IMR-90 (cell line): ENCODE measurements at regions not wholly inside any gene's neighbourhood (a gene's known extent, or its start where the extent isn't known, plus 50 kb on each side); places are given as distances from the start of the nearest gene placed in this dataset.
A peak's percentile ranks its signal among the peaks of the same experiment; 100 is the strongest.
"Not testable (repeated sequence)": the region's sequence is repeated elsewhere in the genome, so short reads cannot be mapped to it uniquely, and the experiment has no call there.

Experiments
- ATAC-seq: fragments of 200-7000 bp; cut with Tn5 transposase; 2 replicates; pipeline ENCODE4 v1.9.1; 2020; ENCODE audit warnings: low read depth, mild to moderate bottlenecking, moderate library complexity
- BruUV-seq: library from RNA; stranded (reverse); fragments of 400-500 nt; replicated peaks from 2 replicates; lab custom pipeline; 2021; lab: Mats Ljungman, UMichigan
- CTCF ChIA-PET: fragments of 300-600 bp; formaldehyde crosslinking; extraction: SDS; loops from one replicate; lab custom pipeline; 2021; ENCODE audit warnings: antibody characterized with exemption; lab: Yijun Ruan, JAX
- POLR2A ChIA-PET: fragments of 300-600 bp; sonication (Branson Sonifier 250); formaldehyde crosslinking; loops from one replicate; lab custom pipeline; 2022; ENCODE audit warnings: antibody characterized with exemption; ENCODE audit not compliant: unreplicated experiment; lab: Charles Lee
- DNase-seq: peaks from one replicate; pipeline ENCODE4 v3.0.0; 2013
- H2AFZ ChIP-seq: replicated peaks from 2 replicates; pipeline ENCODE3; 2013; ENCODE audit warnings: low read length, mild to moderate bottlenecking; ENCODE audit not compliant: poor library complexity
- H2AK5ac ChIP-seq: 2 replicates; pipeline ENCODE4 v1.6.1; 2013; ENCODE audit warnings: low read depth, low read length, inconsistent platforms
- H2AK9ac ChIP-seq: replicated peaks from 2 replicates; pipeline ENCODE3; 2013; ENCODE audit warnings: mild to moderate bottlenecking, low read depth, low read length, moderate library complexity; ENCODE audit not compliant: poor library complexity
- H2BK120ac ChIP-seq: 2 replicates; pipeline ENCODE4 v1.6.1; 2013; ENCODE audit warnings: low read depth, low read length, inconsistent platforms
- H2BK15ac ChIP-seq: 3 replicates; pipeline ENCODE4 v1.6.1; 2013; ENCODE audit warnings: low read depth, low read length, inconsistent platforms
- H2BK20ac ChIP-seq: 2 replicates; pipeline ENCODE4 v1.6.1; 2013; ENCODE audit warnings: low read depth, mild to moderate bottlenecking, inconsistent platforms, low read length, moderate library complexity
- H2BK5ac ChIP-seq: 2 replicates; pipeline ENCODE4 v1.6.1; 2013; ENCODE audit warnings: mild to moderate bottlenecking, low read depth, low read length, inconsistent platforms; ENCODE audit not compliant: poor library complexity, severe bottlenecking
- H3K14ac ChIP-seq: replicated peaks from 2 replicates; pipeline ENCODE4 v1.6.1; 2013; ENCODE audit warnings: low read depth, low read length, inconsistent platforms
- H3K18ac ChIP-seq: 2 replicates; pipeline ENCODE4 v1.6.1; 2013; ENCODE audit warnings: low read depth, low read length, control low read depth
- H3K23ac ChIP-seq: 2 replicates; pipeline ENCODE4 v1.6.1; 2013; ENCODE audit warnings: low read depth, low read length, inconsistent platforms
- H3K27ac ChIP-seq: 2 replicates; pipeline ENCODE4 v1.5.1; 2013; ENCODE audit warnings: mild to moderate bottlenecking, control low read depth, low read length; ENCODE audit not compliant: insufficient read depth
- H3K27me3 ChIP-seq: 2 replicates; pipeline ENCODE4 v1.6.1; 2013; ENCODE audit warnings: low read length; ENCODE audit not compliant: control insufficient read depth, insufficient read depth
- H3K36me3 ChIP-seq: 2 replicates; pipeline ENCODE4 v1.6.1; 2013; ENCODE audit warnings: low read length, mixed read lengths; ENCODE audit not compliant: control insufficient read depth, insufficient read depth
- H3K4ac ChIP-seq: 2 replicates; pipeline ENCODE4 v1.6.1; 2013; ENCODE audit warnings: low read depth, low read length, inconsistent platforms
- H3K4me1 ChIP-seq: 2 replicates; pipeline ENCODE4 v1.6.1; 2013; ENCODE audit warnings: low read length, mixed read lengths; ENCODE audit not compliant: control insufficient read depth, insufficient read depth
- H3K4me2 ChIP-seq: 2 replicates; pipeline ENCODE4 v1.6.1; 2013; ENCODE audit warnings: low read depth, mild to moderate bottlenecking, control low read depth, low read length, moderate library complexity
- H3K4me3 ChIP-seq: 2 replicates; pipeline ENCODE4 v1.5.1; 2013; ENCODE audit warnings: low read depth, mild to moderate bottlenecking, control low read depth, low read length, moderate library complexity; ENCODE audit not compliant: insufficient read depth
- H3K56ac ChIP-seq: 2 replicates; pipeline ENCODE4 v1.6.1; 2013; ENCODE audit warnings: low read length, inconsistent platforms; ENCODE audit not compliant: insufficient read depth; ENCODE audit errors: extremely low read depth
- H3K79me1 ChIP-seq, 2 experiments: 2 replicates each; pipeline ENCODE4 v1.6.1; 2013; ENCODE audit warnings: low read length in 2 of 2, inconsistent platforms in 1 of 2, low read depth in 1 of 2
- H3K9ac ChIP-seq: 2 replicates; pipeline ENCODE4 v1.6.1; 2013; ENCODE audit warnings: low read depth, low read length, control low read depth
- H3K9me1 ChIP-seq: 2 replicates; pipeline ENCODE4 v1.6.1; 2013; ENCODE audit warnings: low read length, inconsistent platforms; ENCODE audit not compliant: insufficient read depth
- H3K9me3 ChIP-seq: 2 replicates; pipeline ENCODE4 v1.6.1; 2013; ENCODE audit warnings: low read length; ENCODE audit not compliant: control insufficient read depth, insufficient read depth
- H4K20me1 ChIP-seq: 2 replicates; pipeline ENCODE4 v1.6.1; 2013; ENCODE audit warnings: low read length, inconsistent platforms; ENCODE audit not compliant: insufficient read depth
- H4K5ac ChIP-seq: 2 replicates; pipeline ENCODE4 v1.6.1; 2013; ENCODE audit warnings: mild to moderate bottlenecking, low read depth, low read length, control low read depth
- H4K8ac ChIP-seq, 2 experiments: 2 replicates each; pipeline ENCODE4 v1.6.1; 2013; ENCODE audit warnings: low read depth in 2 of 2, low read length in 2 of 2, control low read depth in 1 of 2, inconsistent platforms in 1 of 2
- H4K91ac ChIP-seq: 2 replicates; pipeline ENCODE4 v1.6.1; 2013; ENCODE audit warnings: low read depth, low read length, inconsistent platforms; ENCODE audit not compliant: insufficient read depth
- WGBS, 2 experiments: methylation state at CpG; one replicate each; pipeline versions ENCODE4 v1.1.5 to v1.1.7; 2013; ENCODE audit warnings: missing lambda C conversion rate in 2 of 2; ENCODE audit not compliant: insufficient read length in 1 of 2; ENCODE audit errors: extremely low coverage in 2 of 2; 5-methylcytosine and 5-hydroxymethylcytosine counted together
- dilution Hi-C: fragments of 300-500 bp; cut with HindIII; formaldehyde crosslinking; loops from one replicate; pipeline ENCODE4 v1.14.3; 2018; ENCODE audit warnings: low sequenced_read_pairs; ENCODE audit not compliant: unreplicated experiment
- in situ Hi-C: fragments of 300-500 bp; cut with MboI; formaldehyde crosslinking; loops from 3 replicates; pipeline ENCODE4 v1.14.3; 2019; ENCODE audit warnings: low sequenced_read_pairs, inconsistent platforms, mixed read lengths
- intact Hi-C: fragments of 100-400 bp; cut with micrococcal nuclease; formaldehyde crosslinking; loops from 2 replicates; pipeline ENCODE4 v1.10.0; 2022

DNA sequence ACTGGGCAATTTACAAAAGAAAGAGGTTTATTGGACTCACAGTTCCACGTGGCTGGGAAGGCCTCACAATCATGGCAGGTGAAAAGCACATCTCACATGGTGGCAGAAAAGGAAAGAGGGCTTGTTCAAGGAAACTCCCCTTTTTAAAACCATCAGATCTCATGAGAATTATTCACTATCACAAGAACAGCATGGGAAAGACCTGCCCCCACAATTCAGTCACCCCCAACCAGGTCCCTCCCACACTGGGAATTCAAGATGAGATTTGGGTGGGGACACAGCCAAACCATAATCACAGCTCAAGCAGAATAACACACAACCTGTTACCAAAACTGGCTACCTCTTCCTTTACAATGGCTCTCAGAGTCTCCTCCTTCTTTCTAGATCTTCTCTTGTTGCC is 85.5 kb downstream of the VCPKMT start:
- DNase-seq, dilution Hi-C loops, H3K27ac ChIP-seq, H4K20me1 ChIP-seq, H4K5ac ChIP-seq, H2BK15ac ChIP-seq, H2AK9ac ChIP-seq, H3K18ac ChIP-seq, H3K14ac ChIP-seq, H3K4me3 ChIP-seq, H3K56ac ChIP-seq, H3K4me2 ChIP-seq, H3K4ac ChIP-seq, H3K9ac ChIP-seq, H3K27me3 ChIP-seq, H3K23ac ChIP-seq, ATAC-seq, BruUV-seq, H2BK5ac ChIP-seq, H3K9me3 ChIP-seq, H2AFZ ChIP-seq, POLR2A ChIA-PET, H3K79me1 ChIP-seq, H4K91ac ChIP-seq, H2BK20ac ChIP-seq, CTCF ChIA-PET, in situ Hi-C loops, H3K36me3 ChIP-seq, H4K8ac ChIP-seq, H3K4me1 ChIP-seq, H3K9me1 ChIP-seq, intact Hi-C loops: not testable (repeated sequence)
- 0 out of 2 replicates have a peak overlapping the region, but pooled peaks have one; percentile 3 for H2AK5ac ChIP-seq
- H2BK120ac ChIP-seq: peak overlapping the region; percentile 37; the same call in 1 of the 2 replicates
- no CpG with 5 or more reads among the region's 1 CpG for WGBS, 2 experiments
